IMR-90 (cell line): ENCODE measurements at regions not wholly inside any gene's neighbourhood (a gene's known extent, or its start where the extent isn't known, plus 50 kb on each side); places are given as distances from the start of the nearest gene placed in this dataset.
"Not testable (repeated sequence)": the region's sequence is repeated elsewhere in the genome, so short reads cannot be mapped to it uniquely, and the experiment has no call there.

Source experiments
- ATAC-seq: fragments of 200-7000 bp; cut with Tn5 transposase; 2 replicates; pipeline ENCODE4 v1.9.1; 2020; ENCODE audit warnings: low read depth, mild to moderate bottlenecking, moderate library complexity
- BruUV-seq: library from RNA; stranded (reverse); fragments of 400-500 nt; replicated peaks from 2 replicates; lab custom pipeline; 2021; lab: Mats Ljungman, UMichigan
- CTCF ChIA-PET: fragments of 300-600 bp; formaldehyde crosslinking; extraction: SDS; loops from one replicate; lab custom pipeline; 2021; ENCODE audit warnings: antibody characterized with exemption; lab: Yijun Ruan, JAX
- POLR2A ChIA-PET: fragments of 300-600 bp; sonication (Branson Sonifier 250); formaldehyde crosslinking; loops from one replicate; lab custom pipeline; 2022; ENCODE audit warnings: antibody characterized with exemption; ENCODE audit not compliant: unreplicated experiment; lab: Charles Lee
- DNase-seq: peaks from one replicate; pipeline ENCODE4 v3.0.0; 2013
- H2AFZ ChIP-seq: replicated peaks from 2 replicates; pipeline ENCODE3; 2013; ENCODE audit warnings: low read length, mild to moderate bottlenecking; ENCODE audit not compliant: poor library complexity
- H2AK5ac ChIP-seq: 2 replicates; pipeline ENCODE4 v1.6.1; 2013; ENCODE audit warnings: low read depth, low read length, inconsistent platforms
- H2AK9ac ChIP-seq: replicated peaks from 2 replicates; pipeline ENCODE3; 2013; ENCODE audit warnings: mild to moderate bottlenecking, low read depth, low read length, moderate library complexity; ENCODE audit not compliant: poor library complexity
- H2BK120ac ChIP-seq: 2 replicates; pipeline ENCODE4 v1.6.1; 2013; ENCODE audit warnings: low read depth, low read length, inconsistent platforms
- H2BK15ac ChIP-seq: 3 replicates; pipeline ENCODE4 v1.6.1; 2013; ENCODE audit warnings: low read depth, low read length, inconsistent platforms
- H2BK20ac ChIP-seq: 2 replicates; pipeline ENCODE4 v1.6.1; 2013; ENCODE audit warnings: low read depth, mild to moderate bottlenecking, inconsistent platforms, low read length, moderate library complexity
- H2BK5ac ChIP-seq: 2 replicates; pipeline ENCODE4 v1.6.1; 2013; ENCODE audit warnings: mild to moderate bottlenecking, low read depth, low read length, inconsistent platforms; ENCODE audit not compliant: poor library complexity, severe bottlenecking
- H3K14ac ChIP-seq: replicated peaks from 2 replicates; pipeline ENCODE4 v1.6.1; 2013; ENCODE audit warnings: low read depth, low read length, inconsistent platforms
- H3K18ac ChIP-seq: 2 replicates; pipeline ENCODE4 v1.6.1; 2013; ENCODE audit warnings: low read depth, low read length, control low read depth
- H3K23ac ChIP-seq: 2 replicates; pipeline ENCODE4 v1.6.1; 2013; ENCODE audit warnings: low read depth, low read length, inconsistent platforms
- H3K27ac ChIP-seq: 2 replicates; pipeline ENCODE4 v1.5.1; 2013; ENCODE audit warnings: mild to moderate bottlenecking, control low read depth, low read length; ENCODE audit not compliant: insufficient read depth
- H3K27me3 ChIP-seq: 2 replicates; pipeline ENCODE4 v1.6.1; 2013; ENCODE audit warnings: low read length; ENCODE audit not compliant: control insufficient read depth, insufficient read depth
- H3K36me3 ChIP-seq: 2 replicates; pipeline ENCODE4 v1.6.1; 2013; ENCODE audit warnings: low read length, mixed read lengths; ENCODE audit not compliant: control insufficient read depth, insufficient read depth
- H3K4ac ChIP-seq: 2 replicates; pipeline ENCODE4 v1.6.1; 2013; ENCODE audit warnings: low read depth, low read length, inconsistent platforms
- H3K4me1 ChIP-seq: 2 replicates; pipeline ENCODE4 v1.6.1; 2013; ENCODE audit warnings: low read length, mixed read lengths; ENCODE audit not compliant: control insufficient read depth, insufficient read depth
- H3K4me2 ChIP-seq: 2 replicates; pipeline ENCODE4 v1.6.1; 2013; ENCODE audit warnings: low read depth, mild to moderate bottlenecking, control low read depth, low read length, moderate library complexity
- H3K4me3 ChIP-seq: 2 replicates; pipeline ENCODE4 v1.5.1; 2013; ENCODE audit warnings: low read depth, mild to moderate bottlenecking, control low read depth, low read length, moderate library complexity; ENCODE audit not compliant: insufficient read depth
- H3K56ac ChIP-seq: 2 replicates; pipeline ENCODE4 v1.6.1; 2013; ENCODE audit warnings: low read length, inconsistent platforms; ENCODE audit not compliant: insufficient read depth; ENCODE audit errors: extremely low read depth
- H3K79me1 ChIP-seq, 2 experiments: 2 replicates each; pipeline ENCODE4 v1.6.1; 2013; ENCODE audit warnings: low read length in 2 of 2, inconsistent platforms in 1 of 2, low read depth in 1 of 2
- H3K9ac ChIP-seq: 2 replicates; pipeline ENCODE4 v1.6.1; 2013; ENCODE audit warnings: low read depth, low read length, control low read depth
- H3K9me1 ChIP-seq: 2 replicates; pipeline ENCODE4 v1.6.1; 2013; ENCODE audit warnings: low read length, inconsistent platforms; ENCODE audit not compliant: insufficient read depth
- H3K9me3 ChIP-seq: 2 replicates; pipeline ENCODE4 v1.6.1; 2013; ENCODE audit warnings: low read length; ENCODE audit not compliant: control insufficient read depth, insufficient read depth
- H4K20me1 ChIP-seq: 2 replicates; pipeline ENCODE4 v1.6.1; 2013; ENCODE audit warnings: low read length, inconsistent platforms; ENCODE audit not compliant: insufficient read depth
- H4K5ac ChIP-seq: 2 replicates; pipeline ENCODE4 v1.6.1; 2013; ENCODE audit warnings: mild to moderate bottlenecking, low read depth, low read length, control low read depth
- H4K8ac ChIP-seq, 2 experiments: 2 replicates each; pipeline ENCODE4 v1.6.1; 2013; ENCODE audit warnings: low read depth in 2 of 2, low read length in 2 of 2, control low read depth in 1 of 2, inconsistent platforms in 1 of 2
- H4K91ac ChIP-seq: 2 replicates; pipeline ENCODE4 v1.6.1; 2013; ENCODE audit warnings: low read depth, low read length, inconsistent platforms; ENCODE audit not compliant: insufficient read depth
- FOS ChIP-seq: fragments of 150-350 bp; IDR thresholded peaks from 2 replicates; pipeline ENCODE4 v1.6.1; 2016; ENCODE audit warnings: low read depth, low read length
- NFE2L2 ChIP-seq: fragments of 150-350 bp; IDR thresholded peaks from 2 replicates; pipeline ENCODE4 v1.6.1; 2016; ENCODE audit warnings: low read depth, mild to moderate bottlenecking, low read length
- POLR2A ChIP-seq: IDR thresholded peaks from 2 replicates; pipeline ENCODE4 v1.6.1; 2012; ENCODE audit warnings: mild to moderate bottlenecking, low read depth, low read length
- RFX5 ChIP-seq: IDR thresholded peaks from 2 replicates; pipeline ENCODE4 v1.8.0; 2012; ENCODE audit warnings: low read depth, mild to moderate bottlenecking, low read length, moderate library complexity
- SMC3 ChIP-seq: fragments of 150-350 bp; IDR thresholded peaks from 2 replicates; pipeline ENCODE4 v1.6.1; 2016; ENCODE audit warnings: low read depth, mild to moderate bottlenecking, antibody characterized with exemption, low read length, moderate library complexity
- WGBS, 2 experiments: methylation state at CpG; one replicate each; pipeline versions ENCODE4 v1.1.5 to v1.1.7; 2013; ENCODE audit warnings: missing lambda C conversion rate in 2 of 2; ENCODE audit not compliant: insufficient read length in 1 of 2; ENCODE audit errors: extremely low coverage in 2 of 2; 5-methylcytosine and 5-hydroxymethylcytosine counted together
- dilution Hi-C: fragments of 300-500 bp; cut with HindIII; formaldehyde crosslinking; loops from one replicate; pipeline ENCODE4 v1.14.3; 2018; ENCODE audit warnings: low sequenced_read_pairs; ENCODE audit not compliant: unreplicated experiment
- in situ Hi-C: fragments of 300-500 bp; cut with MboI; formaldehyde crosslinking; loops from 3 replicates; pipeline ENCODE4 v1.14.3; 2019; ENCODE audit warnings: low sequenced_read_pairs, inconsistent platforms, mixed read lengths
- intact Hi-C: fragments of 100-400 bp; cut with micrococcal nuclease; formaldehyde crosslinking; loops from 2 replicates; pipeline ENCODE4 v1.10.0; 2022

GRCh38 chr18:41052625-41053024 lies 902.4 kb upstream of the PIK3C3 start:
- Histone ChIP-seq H3K9me1 (no peaks in the 10 kb centered on the region), H3K27ac (no peak overlapping the region), H3K4me3 (no peak overlapping the region), H2BK5ac (no peak overlapping the region), H4K8ac (no peak overlapping the region), H3K56ac (no peak overlapping the region), H3K18ac (no peak overlapping the region), H2BK20ac (no peak overlapping the region), H3K36me3 (no peaks in the 10 kb centered on the region), H2AK5ac (no peak overlapping the region), H3K9ac (no peak overlapping the region), H4K91ac (no peak overlapping the region), H3K4me2 (no peak overlapping the region), H3K23ac (no peak overlapping the region), H3K27me3 (no peaks in the 10 kb centered on the region), H3K4me1 (no peaks in the 10 kb centered on the region), H3K79me1 (no peaks in the 10 kb centered on the region), H4K20me1 (no peaks in the 10 kb centered on the region), H2BK120ac (no peak overlapping the region), H3K4ac (no peak overlapping the region), H3K14ac (no peak overlapping the region), H2BK15ac (no peak overlapping the region), H2AFZ (no peak overlapping the region), H2AK9ac (no peak overlapping the region), H3K9me3 (no peaks in the 10 kb centered on the region), H4K5ac (no peak overlapping the region)
- WGBS, 2 experiments = no CpG with 5 or more reads among the region's 3 CpGs
- no TSS peak for BruUV-seq
- in situ Hi-C loops (no loop called here), dilution Hi-C loops (no loop called here), intact Hi-C loops (no loop called here)
- TF ChIP-seq FOS = no peak
- no peak for TF ChIP-seq RFX5
- no peak for TF ChIP-seq NFE2L2
- TF ChIP-seq POLR2A = no peak
- TF ChIP-seq SMC3 = no peak
- ATAC-seq (no peak), DNase-seq (no peak)
- ChIA-PET POLR2A (no interaction called here), CTCF (no interaction called here)

DNA sequence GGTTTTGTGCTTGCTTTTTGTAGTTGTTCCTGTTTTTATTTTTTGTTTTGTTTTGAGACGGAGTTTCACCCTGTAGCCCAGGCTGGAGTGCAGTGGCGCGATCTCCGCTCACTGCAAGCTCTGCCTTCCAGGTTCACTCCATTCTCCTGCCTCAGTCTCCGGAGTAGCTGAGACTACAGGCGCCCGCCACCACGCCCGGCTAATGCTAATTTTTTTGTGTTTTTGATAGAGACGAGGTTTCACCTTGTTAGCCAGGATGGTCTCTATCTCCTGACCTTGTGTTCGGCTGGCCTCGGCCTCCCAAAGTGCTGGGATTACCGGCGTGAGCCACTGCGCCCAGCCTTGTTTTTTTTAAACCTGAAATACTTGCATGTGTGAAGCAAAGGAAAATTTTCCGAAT lies 908.8 kb upstream of the PIK3C3 start:
- H2AFZ ChIP-seq, H2AK5ac ChIP-seq, CTCF ChIA-PET, H3K27me3 ChIP-seq, H3K36me3 ChIP-seq, ATAC-seq, H3K4ac ChIP-seq, H3K14ac ChIP-seq, H4K5ac ChIP-seq, H4K20me1 ChIP-seq, POLR2A ChIA-PET, H4K8ac ChIP-seq, in situ Hi-C loops, H2BK20ac ChIP-seq, H4K91ac ChIP-seq, H3K4me3 ChIP-seq, DNase-seq, H3K79me1 ChIP-seq, BruUV-seq, H3K27ac ChIP-seq, H2BK120ac ChIP-seq, H3K56ac ChIP-seq, H3K9me1 ChIP-seq, H3K4me1 ChIP-seq, H2BK15ac ChIP-seq, H3K4me2 ChIP-seq, intact Hi-C loops, H3K9ac ChIP-seq, dilution Hi-C loops, H3K23ac ChIP-seq, H2AK9ac ChIP-seq, H3K18ac ChIP-seq, H3K9me3 ChIP-seq, H2BK5ac ChIP-seq: not testable (repeated sequence)
- no CpG with 5 or more reads among the region's 16 CpGs for WGBS, 2 experiments
